Tibial artery (tissue), 4 donors: ENCODE measurements at regions not wholly inside any gene's neighbourhood (a gene's known extent, or its start where the extent isn't known, plus 50 kb on each side); places are given as distances from the start of the nearest gene placed in this dataset.

Experiments
- DNase-seq, 2 donors: peaks; one replicate each; pipeline ENCODE4 v3.0.0-alpha.2; 2019
- H3K27ac ChIP-seq, 2 donors: fragments of 200-600 bp; sonication (generic) in 1 of 2; 1 replicate in 1 of 2; 2 replicates in 1 of 2; pipeline ENCODE4 v1.5.1; 2018 to 2019; ENCODE audit warnings: mild to moderate bottlenecking in 1 of 2
- H3K27me3 ChIP-seq, 2 donors: fragments of 200-600 bp; sonication (generic) in 1 of 2; one replicate each; pipeline versions ENCODE4 v1.5.1 to v1.6.0; 2016 to 2019
- H3K36me3 ChIP-seq, 3 donors: fragments of 200-600 bp; sonication (generic) in 2 of 3; one replicate each; pipeline ENCODE4 v1.5.1; 2016 to 2019; ENCODE audit warnings: mild to moderate bottlenecking in 2 of 3
- H3K4me1 ChIP-seq, 4 donors: fragments of 200-600 bp; sonication (generic) in 2 of 4; 1 replicate in 3 of 4; 2 replicates in 1 of 4; pipeline ENCODE4 v1.5.1; 2016 to 2019
- H3K4me3 ChIP-seq, 2 donors: fragments of 200-600 bp; sonication (generic) in 1 of 2; 1 replicate in 1 of 2; 2 replicates in 1 of 2; pipeline ENCODE4 v1.5.1; 2018 to 2019; ENCODE audit warnings: mild to moderate bottlenecking in 2 of 2
- H3K9me3 ChIP-seq, 3 donors: fragments of 200-600 bp; sonication (generic) in 1 of 3; one replicate each; pipeline ENCODE4 v1.5.1; 2016 to 2019
- intact Hi-C: fragments of 100-400 bp; cut with DNase I; formaldehyde crosslinking; loops from one replicate; pipeline ENCODE4 v1.15.0; 2023; ENCODE audit warnings: low total_unique reads
- TF ChIP-seq, protein P1 (sequence below), 2 experiments: fragments of 200-600 bp in 1 of 2; fragments of 450-650 bp in 1 of 2; IDR thresholded peaks; one replicate each; pipeline ENCODE4 v1.5.1; 2017 to 2019; ENCODE audit warnings: antibody characterized with exemption in 2 of 2, mild to moderate bottlenecking in 1 of 2, moderate library complexity in 1 of 2

DNA sequence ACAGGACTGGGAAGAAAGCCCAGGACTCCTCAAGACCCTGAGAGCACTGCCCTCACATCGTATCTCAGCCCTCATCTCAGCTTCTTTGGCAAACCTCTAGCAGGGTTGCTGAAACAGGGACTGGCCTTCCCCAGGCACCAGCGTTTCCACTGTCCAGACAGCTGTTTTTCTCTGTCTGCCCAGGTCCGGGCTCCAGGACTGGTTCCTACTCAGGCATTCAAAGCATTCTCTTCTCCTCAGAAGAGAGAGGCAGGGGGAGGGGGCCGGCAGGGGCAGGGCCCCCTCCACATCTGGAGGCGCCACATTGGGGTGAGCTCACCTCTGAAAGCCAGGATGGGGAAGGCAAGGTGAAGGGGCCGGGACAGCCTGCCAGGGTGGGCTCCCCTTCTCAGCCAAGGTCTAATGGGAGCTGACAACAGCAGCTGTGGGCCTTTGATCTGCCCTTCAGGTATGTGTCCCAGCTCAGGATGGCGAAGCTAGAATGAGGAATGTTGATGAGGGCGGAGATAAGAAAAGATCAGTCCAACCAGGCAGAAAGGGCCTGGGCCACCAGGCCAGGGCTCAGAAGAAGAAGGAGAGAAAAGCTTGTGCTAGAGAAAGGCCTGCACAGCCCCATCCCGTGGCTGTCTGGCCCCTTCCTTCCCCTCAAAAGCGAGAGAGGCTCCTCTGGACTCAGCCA, 60.4 kb downstream of the PJA1 start:
- H3K4me1 ChIP-seq, result no peaks in the 10 kb centered on the region
- no peak overlapping the region for H3K27ac ChIP-seq
- no peak overlapping the region for H3K4me3 ChIP-seq
- TF ChIP-seq, protein P1, sequence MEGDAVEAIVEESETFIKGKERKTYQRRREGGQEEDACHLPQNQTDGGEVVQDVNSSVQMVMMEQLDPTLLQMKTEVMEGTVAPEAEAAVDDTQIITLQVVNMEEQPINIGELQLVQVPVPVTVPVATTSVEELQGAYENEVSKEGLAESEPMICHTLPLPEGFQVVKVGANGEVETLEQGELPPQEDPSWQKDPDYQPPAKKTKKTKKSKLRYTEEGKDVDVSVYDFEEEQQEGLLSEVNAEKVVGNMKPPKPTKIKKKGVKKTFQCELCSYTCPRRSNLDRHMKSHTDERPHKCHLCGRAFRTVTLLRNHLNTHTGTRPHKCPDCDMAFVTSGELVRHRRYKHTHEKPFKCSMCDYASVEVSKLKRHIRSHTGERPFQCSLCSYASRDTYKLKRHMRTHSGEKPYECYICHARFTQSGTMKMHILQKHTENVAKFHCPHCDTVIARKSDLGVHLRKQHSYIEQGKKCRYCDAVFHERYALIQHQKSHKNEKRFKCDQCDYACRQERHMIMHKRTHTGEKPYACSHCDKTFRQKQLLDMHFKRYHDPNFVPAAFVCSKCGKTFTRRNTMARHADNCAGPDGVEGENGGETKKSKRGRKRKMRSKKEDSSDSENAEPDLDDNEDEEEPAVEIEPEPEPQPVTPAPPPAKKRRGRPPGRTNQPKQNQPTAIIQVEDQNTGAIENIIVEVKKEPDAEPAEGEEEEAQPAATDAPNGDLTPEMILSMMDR (IDR thresholded peaks at IDR 0.05), result no peak
- intact Hi-C loops, result no loop called here
- no peak for DNase-seq
- no peaks in the 10 kb centered on the region for H3K27me3 ChIP-seq
- H3K9me3 ChIP-seq, result no peaks in the 10 kb centered on the region
- no peaks in the 10 kb centered on the region for H3K36me3 ChIP-seq

DNA sequence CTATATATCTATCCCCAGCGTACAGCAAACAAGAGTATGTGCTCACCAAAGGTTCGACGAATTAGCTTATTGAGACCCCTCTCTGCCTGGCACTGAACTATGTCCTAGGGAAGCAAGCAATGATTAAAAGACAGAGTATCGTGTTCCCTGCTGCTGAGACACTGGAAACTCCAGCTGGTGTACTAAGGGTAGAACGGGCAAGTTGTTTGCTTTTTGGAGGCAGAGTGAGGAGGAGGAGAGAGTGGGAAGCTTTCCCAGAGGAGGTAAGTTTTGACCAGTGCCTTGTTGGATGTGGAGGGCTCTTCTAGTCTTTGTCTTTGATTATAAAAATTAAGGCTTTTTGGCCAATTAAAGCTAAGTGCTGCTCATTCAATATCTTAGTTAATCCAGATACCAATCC, 61.7 kb downstream of the PJA1 start:
- intact Hi-C loops, result no loop called here
- Histone ChIP-seq H3K27me3 (no peaks in the 10 kb centered on the region), H3K27ac (no peak overlapping the region), H3K36me3 (no peaks in the 10 kb centered on the region), H3K4me3 (no peak overlapping the region), H3K9me3 (no peaks in the 10 kb centered on the region), H3K4me1 (no peaks in the 10 kb centered on the region)
- TF ChIP-seq, protein P1 (IDR thresholded peaks at IDR 0.05), result no peak
- DNase-seq, result no peak

DNA sequence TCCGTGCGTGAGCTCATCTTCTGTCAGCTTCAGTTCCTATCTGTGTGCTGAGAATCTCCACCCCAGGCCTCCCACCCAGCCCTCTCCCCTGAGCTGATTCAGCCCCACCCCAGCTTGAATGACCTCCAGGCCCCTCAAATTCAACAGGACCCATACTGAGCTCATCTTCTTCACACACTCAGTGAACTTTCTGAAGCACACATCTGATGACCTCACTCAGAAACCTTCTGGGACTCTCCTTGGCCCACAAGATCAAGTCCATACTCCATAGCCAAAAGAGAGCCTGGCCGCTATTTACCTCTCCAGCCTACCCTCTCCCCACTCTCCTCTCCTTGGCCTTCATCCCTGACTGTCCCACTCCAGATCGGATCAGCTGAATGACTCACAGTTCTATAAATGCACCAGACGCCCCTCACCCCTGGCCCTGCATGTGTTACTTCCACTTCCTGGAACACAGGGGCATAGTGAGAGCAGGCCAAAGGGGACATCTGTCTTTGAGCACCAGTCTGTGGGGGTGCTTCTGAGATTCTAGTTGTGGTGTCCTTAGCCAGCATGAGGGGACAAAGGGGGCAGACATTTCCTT, 62.5 kb downstream of the PJA1 start:
- Histone ChIP-seq H3K36me3 (no peaks in the 10 kb centered on the region), H3K9me3 (no peaks in the 10 kb centered on the region), H3K27ac (no peak overlapping the region), H3K4me3 (no peak overlapping the region), H3K4me1 (no peaks in the 10 kb centered on the region), H3K27me3 (no peaks in the 10 kb centered on the region)
- TF ChIP-seq, protein P1 (IDR thresholded peaks at IDR 0.05), result no peak
- DNase-seq, result no peak
- intact Hi-C loops, result no loop called here

DNA sequence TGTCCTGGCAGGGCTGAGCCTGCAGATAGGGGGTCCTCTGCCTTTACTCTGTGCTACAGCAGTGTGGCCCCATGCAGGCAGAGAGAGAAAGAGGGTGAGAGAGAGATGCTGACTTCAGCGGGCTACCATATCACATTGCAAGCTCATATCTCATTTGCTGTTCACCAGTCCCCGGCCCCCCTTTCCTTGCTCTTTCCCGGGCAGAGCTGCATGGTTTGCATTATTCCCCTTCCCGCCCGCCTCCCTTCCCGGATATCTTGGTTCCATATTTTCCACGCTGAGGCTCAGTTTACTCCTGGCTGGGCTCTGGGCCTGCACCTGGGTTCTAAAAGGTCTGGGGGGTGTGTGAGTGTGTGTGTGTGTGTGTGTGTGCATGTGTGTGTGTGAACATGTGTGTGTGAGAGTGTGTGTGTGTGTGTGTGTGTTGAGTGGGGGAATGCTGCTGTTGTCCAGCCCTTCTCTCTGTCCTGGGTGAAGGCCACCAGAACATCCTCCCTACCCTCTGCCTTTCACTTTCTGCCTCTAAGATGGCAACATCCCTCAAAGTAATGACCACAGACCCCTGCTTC, 63.5 kb downstream of the PJA1 start:
- no peak overlapping the region for H3K27ac ChIP-seq
- intact Hi-C loops, result no loop called here
- no peak for DNase-seq
- no peaks in the 10 kb centered on the region for H3K4me1 ChIP-seq
- no peaks in the 10 kb centered on the region for H3K36me3 ChIP-seq
- no peak overlapping the region for H3K4me3 ChIP-seq
- TF ChIP-seq, protein P1 (IDR thresholded peaks at IDR 0.05), result no peak
- no peaks in the 10 kb centered on the region for H3K9me3 ChIP-seq
- H3K27me3 ChIP-seq, result no peaks in the 10 kb centered on the region

DNA sequence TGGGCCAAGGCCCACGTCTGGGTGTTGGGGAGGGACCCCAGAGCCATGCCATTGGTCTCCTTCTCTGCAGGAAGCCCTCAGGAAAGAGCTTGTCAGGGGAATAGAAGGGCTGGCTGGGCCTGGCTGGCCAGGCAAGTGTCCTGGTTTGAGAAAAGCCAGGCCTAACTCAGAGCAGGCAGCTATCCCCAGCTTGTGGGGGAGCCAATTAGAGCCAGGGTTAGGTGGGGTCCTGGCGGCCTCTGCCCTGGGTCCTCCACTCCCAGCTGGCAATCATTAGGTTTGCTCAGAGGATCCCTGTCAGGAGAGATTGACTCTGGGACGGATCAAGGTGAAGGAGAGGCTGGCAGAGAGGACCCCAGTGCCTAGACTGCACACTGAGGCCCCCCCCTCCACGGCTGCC, 64.8 kb downstream of the PJA1 start:
- H3K4me1 ChIP-seq, result no peaks in the 10 kb centered on the region
- no peak for DNase-seq

More for the DNA sequence above, 64.8 kb downstream of the PJA1 start:
- Histone ChIP-seq H3K4me3 (no peak overlapping the region), H3K27me3 (no peaks in the 10 kb centered on the region), H3K36me3 (no peaks in the 10 kb centered on the region), H3K27ac (no peak overlapping the region), H3K9me3 (no peaks in the 10 kb centered on the region)
- intact Hi-C loops, result no loop called here
- TF ChIP-seq, protein P1 (IDR thresholded peaks at IDR 0.05), result no peak
